ENCODE measurements at regions not wholly inside any gene's neighbourhood (a gene's known extent, or its start where the extent isn't known, plus 50 kb on each side); places are given as distances from the start of the nearest gene placed in this dataset.

DNA sequence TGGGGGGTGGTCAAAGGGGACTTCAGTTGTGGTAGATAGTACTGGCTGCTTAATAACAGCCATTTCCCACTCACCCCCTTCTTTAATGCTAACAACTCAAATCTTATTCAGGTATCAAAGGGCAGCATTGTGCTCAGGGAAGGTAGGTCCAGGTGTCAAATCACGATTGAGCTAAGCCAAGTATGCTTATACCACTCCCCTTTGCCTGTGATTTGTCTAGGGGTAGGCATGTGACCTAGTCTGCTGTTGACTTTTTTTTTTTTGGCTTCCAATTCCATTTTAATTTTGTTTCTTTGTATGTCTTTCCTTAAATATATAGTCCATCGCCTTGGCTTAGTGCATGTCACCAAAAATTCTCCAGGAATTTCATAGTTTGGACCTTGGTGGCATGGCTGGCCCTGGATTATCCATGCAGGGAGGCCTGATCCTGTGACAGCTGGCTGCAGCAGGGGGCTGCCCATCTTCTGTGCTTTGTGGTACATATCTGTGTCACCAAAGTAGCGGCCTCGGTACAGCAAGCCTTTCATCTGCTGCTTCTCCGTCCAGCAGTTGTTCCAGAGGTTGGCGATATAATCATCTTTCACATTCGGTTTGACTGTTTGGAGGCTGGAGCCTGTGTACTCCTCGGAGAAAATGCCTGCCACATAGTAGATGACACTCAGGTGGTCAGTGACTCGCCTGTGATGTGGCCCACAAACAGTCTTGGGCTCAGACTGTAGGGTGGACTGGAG, 68.1 kb upstream of the SPRED2 start:
- no peak for TF ChIP-seq POLR2A (IDR thresholded peaks at IDR 0.05; ENCODE audit: low read depth, low read length)
- FAIRE-seq (no peak), DNase-seq (ENCODE audit: insufficient read length, low spot score) (no peak)

DNA sequence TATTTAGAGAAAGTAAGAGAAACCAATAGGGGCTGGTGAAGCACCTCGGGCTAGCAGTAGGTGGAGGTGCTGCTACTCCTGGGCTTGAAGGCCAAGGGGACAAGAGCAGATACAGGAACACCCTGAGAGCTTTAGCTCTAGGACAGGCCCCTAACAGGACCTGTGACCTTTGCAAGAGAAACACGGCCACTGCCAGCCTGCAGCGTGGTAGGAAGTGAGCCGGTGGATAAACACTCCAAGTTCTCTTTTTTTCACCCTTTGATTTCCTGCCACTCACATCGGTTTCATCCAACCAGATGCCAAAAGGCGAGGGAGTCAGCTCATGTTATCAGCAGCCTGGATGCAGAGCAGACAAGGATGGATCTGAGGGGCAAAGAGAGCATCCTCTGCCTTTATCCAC, 66.8 kb upstream of the SPRED2 start:
- no peak for DNase-seq (ENCODE audit: insufficient read length, low spot score)
- no peak for FAIRE-seq
- no peak for TF ChIP-seq POLR2A (IDR thresholded peaks at IDR 0.05; ENCODE audit: low read depth, low read length)

DNA sequence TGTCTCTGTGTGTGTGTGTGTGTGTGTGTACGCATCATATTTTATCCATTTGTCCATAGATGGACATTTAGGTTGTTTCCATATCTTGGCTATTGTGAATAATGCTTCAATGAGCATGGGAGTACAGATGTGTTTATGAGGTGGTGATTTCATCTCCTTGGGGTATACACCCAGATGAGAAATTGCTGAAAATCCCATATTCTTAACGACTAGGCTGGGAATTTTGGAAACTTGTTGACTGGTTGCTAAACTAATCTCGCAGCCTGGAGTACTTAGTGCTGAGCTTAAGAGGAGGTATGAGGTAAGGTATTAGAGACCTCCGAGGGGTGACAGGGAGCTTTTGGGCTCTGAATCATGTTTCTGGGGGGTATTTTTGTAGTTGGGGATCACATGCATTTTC, 66.0 kb upstream of the SPRED2 start:
- no peak for DNase-seq (ENCODE audit: insufficient read length, low spot score)
- no peak for TF ChIP-seq POLR2A (IDR thresholded peaks at IDR 0.05; ENCODE audit: low read depth, low read length)
- no peak for FAIRE-seq

DNA sequence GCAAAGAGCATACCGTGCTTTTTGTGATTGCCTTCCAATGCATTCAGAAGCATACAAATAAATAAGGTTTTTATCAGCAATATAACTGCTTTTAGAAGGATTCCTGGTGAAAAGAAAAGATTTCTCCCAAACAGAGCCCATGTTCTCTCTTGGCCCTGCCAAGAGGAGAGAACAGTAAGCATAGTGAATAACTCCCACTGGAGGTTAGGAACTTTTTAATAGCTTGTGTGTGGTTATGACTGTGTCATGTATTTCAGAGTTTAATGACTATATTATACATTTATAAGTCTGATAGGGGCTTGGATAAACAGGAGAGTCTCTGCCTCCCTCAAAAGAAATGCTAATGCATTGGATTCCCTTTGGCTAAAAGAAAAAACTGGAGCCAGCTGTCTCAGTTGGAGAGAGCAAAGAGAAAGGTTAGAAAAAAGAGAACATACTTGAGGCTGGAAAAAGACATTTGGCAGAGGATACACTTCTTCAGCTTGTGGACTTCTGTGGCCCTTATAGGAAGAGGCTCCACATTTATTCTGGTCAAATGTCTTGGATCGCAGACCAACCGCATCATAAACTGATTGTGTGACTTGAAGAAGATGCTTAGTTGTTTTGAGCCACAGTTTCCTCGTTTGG, 63.0 kb upstream of the SPRED2 start:
- DNase-seq (ENCODE audit: insufficient read length, low spot score) (no peak), FAIRE-seq (no peak)
- no peak for TF ChIP-seq POLR2A (IDR thresholded peaks at IDR 0.05; ENCODE audit: low read depth, low read length)

DNA sequence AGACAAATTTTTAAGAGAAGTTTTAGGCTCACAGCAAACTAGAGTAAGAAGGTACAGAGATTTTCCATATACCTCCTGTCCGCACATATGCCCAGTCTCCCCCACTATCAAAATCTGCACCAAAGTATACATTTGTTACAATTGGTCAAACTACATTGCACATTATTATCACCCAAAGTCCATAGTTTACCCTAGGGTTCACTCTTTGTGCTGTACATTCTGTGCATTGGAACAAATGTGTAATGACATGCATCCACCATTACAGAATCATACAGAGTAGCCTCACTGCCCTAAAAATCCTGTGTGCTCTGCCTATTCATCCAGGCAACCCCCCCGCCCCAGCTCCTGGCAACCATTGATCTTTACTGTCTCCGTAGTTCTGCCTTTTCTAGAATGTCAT, 61.7 kb upstream of the SPRED2 start:
- DNase-seq (ENCODE audit: insufficient read length, low spot score) = no peak
- no peak for FAIRE-seq
- TF ChIP-seq POLR2A (IDR thresholded peaks at IDR 0.05; ENCODE audit: low read depth, low read length) = no peak

DNA sequence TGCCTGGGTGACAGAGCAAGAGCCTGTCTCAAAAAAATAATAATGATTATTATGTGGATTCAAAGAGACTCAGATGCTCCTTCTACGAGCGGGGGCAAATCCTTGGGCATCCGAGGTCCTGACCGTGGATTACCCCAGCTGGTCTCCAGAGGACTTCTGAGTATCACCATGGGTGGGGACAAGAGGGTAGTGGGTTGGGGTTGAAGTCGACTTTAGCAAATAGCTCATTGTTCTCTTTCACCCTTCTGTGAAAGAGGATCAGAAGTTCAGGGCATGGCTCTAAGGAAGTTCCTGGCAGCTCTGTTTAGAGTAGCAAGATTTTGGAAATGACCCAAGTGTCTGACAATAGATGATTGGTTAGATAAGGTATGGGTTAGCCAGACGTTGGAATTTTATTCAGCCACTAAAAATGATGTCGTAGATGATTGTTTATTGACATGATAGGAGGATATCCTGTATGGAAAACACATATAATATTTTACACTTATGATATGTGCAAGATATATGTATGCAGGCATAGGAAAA, 59.0 kb upstream of the SPRED2 start:
- no peak for TF ChIP-seq POLR2A (IDR thresholded peaks at IDR 0.05; ENCODE audit: low read depth, low read length)
- DNase-seq (ENCODE audit: insufficient read length, low spot score) (no peak), FAIRE-seq (no peak)

DNA sequence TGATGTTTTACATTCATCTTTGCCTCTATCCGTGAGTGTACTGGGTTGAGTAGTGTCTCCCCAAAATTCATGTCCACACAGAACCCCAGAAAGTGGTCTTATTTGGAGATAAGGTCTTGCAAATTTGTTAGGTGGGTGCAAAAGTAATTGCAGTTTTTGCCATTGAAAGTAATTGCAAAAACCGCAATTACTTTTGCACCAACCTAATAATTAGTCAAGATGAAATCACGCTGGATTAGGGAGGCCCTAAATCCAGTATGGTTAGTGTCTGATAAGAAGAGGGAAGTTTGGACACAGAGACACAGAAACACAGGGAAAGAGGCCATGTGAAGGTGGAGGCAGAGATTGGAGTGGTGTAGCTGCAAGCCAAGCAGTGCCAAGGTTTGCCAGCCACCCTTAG, 57.8 kb upstream of the SPRED2 start:
- FAIRE-seq (no peak), DNase-seq (ENCODE audit: insufficient read length, low spot score) (no peak)
- TF ChIP-seq POLR2A (IDR thresholded peaks at IDR 0.05; ENCODE audit: low read depth, low read length) = no peak

DNA sequence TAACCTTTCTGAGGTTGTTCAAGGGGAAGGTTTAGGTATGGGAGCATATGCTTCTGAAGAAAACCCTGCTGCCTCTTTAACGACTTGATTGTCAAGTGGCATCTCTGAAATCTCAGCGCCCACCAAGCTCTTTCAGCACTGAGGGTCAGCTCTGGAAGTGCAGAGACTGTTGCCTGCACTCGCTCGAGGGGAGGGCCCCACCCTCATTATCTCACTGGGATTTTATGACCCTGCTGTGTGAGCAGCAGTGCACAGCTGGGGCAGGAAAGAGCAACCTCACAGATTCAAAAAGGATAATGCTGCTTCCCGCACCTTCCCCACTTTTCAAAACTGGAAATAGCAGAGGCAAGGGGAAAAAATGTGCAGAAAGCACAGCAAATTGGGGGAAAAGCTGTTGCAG, 56.9 kb upstream of the SPRED2 start:
- DNase-seq (ENCODE audit: insufficient read length, low spot score) (no peak), FAIRE-seq (no peak)
- no peak for TF ChIP-seq POLR2A (IDR thresholded peaks at IDR 0.05; ENCODE audit: low read depth, low read length)

DNA sequence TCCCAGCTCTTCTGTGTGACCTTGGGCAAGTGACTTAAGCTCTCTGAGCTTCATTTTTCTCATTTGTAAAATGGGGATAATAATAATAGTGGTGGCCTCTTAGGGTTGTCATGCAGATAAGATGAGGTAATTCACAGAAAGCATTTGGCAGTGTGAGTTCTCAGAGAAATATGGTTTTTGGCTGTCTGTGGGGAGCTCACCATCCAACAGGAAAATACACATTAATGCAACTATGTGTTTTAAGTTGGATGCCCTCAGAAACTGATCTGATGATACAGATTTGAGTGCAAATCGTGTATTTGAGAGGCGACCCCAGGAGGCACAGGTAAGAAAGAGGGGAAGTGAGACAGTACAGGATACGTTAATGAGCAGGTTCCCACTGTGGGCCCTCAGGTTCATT, 56.1 kb upstream of the SPRED2 start:
- no peak for FAIRE-seq
- no peak for TF ChIP-seq POLR2A (IDR thresholded peaks at IDR 0.05; ENCODE audit: low read depth, low read length)
- no peak for DNase-seq (ENCODE audit: insufficient read length, low spot score)

DNA sequence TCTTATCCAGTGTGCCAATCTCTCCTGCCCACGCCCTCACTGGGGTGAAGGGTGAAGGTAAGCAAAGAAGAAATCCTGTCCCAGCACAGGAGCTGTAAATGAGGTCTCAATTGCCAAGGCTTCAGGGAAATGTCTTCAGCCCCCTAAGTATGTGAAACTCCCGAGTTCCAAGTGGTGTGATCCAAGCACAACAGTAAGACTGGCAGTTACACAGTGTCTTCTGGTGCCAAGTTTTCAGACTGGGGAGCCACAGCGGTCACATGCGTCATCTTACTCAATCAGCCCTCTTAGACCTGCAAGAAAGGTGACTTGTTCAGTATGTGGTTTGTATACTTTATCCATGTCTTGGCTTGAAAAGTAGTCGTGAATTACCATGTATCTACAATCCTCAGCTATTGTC, 55.0 kb upstream of the SPRED2 start:
- FAIRE-seq = no peak
- no peak for TF ChIP-seq POLR2A (IDR thresholded peaks at IDR 0.05; ENCODE audit: low read depth, low read length)
- no peak for DNase-seq (ENCODE audit: insufficient read length, low spot score)

DNA sequence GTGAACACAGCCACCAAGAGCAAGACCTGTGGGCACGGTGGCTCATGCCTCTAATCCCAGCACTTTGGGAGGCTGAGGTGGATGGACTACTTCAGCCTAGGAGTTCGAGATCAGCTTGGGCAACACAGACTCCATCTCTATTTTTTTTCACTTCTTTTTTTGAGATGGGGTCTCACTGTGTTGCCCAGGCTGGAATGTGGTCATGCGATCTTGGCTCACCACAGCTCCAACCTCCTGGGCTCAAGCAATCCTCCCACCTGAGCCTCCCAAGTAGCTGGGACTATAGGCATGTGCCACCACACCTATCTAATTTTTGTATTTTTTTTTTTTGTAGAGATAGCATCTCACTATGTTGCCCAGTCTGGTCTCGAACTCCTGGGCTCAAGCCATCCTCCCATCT, 54.4 kb upstream of the SPRED2 start:
- no peak for TF ChIP-seq POLR2A (IDR thresholded peaks at IDR 0.05; ENCODE audit: low read depth, low read length)
- FAIRE-seq (no peak), DNase-seq (ENCODE audit: insufficient read length, low spot score) (no peak)

DNA sequence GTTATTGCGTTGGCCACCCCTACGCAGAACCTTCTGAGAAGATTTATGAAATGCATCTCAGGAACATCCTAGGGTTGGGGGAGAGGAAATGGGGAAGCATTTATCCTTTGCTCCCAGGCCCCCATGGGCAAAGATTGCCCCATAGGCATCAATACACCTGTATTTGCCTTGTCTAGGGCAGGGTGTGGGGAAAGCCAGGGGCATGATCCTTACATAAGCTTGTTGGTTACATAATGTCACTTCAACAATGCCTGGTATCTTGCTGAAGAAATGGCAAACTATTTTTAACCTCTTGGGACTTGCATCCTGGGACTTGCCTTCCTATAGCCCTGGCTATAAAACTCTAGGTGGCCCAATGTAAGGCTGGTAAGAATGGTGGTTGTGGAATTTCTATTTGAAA, 53.9 kb upstream of the SPRED2 start:
- no peak for FAIRE-seq
- no peak for DNase-seq (ENCODE audit: insufficient read length, low spot score)
- no peak for TF ChIP-seq POLR2A (IDR thresholded peaks at IDR 0.05; ENCODE audit: low read depth, low read length)

DNA sequence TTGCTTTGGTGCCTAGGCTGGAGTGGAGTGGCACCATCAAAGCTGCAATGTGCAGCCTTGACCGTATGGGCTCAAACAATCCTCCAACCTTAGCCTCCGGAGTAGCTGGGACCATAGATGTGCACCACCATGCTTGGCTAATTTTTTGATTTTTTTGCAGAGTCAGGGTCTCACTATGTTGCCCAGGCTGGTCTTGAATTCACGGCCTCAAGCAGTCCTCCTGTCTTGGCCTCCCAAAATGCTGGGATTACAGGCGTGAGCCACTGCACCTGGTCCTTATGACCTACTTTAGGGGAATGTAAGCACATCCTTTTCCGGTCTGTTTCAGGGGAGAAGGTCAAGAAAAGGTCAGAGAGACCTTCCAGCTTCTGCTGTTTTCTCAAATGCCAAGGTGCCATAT, 53.4 kb upstream of the SPRED2 start:
- TF ChIP-seq POLR2A (IDR thresholded peaks at IDR 0.05; ENCODE audit: low read depth, low read length) = no peak
- FAIRE-seq (no peak), DNase-seq (ENCODE audit: insufficient read length, low spot score) (no peak)

DNA sequence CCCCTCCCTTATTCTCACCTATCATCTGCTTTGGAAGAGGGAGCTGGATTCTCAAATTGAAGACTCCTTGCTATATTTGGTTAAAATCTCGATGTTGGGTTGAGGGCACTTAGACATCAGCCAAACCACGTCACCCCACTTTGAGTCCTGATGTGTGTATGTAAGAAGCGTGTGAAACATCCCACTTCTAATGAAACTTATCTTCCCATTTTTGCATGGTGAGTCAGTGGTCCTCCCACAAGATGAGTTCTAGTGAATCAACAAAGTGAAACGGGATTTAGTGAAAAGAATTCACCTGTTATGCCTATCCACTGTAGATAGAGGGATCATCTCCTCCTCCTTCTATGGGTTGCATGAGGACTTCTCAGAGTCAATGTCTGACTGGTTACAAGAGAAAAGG, 51.4 kb upstream of the SPRED2 start:
- no peak for FAIRE-seq
- TF ChIP-seq POLR2A (IDR thresholded peaks at IDR 0.05; ENCODE audit: low read depth, low read length) = no peak
- DNase-seq (ENCODE audit: insufficient read length, low spot score) = no peak

DNA sequence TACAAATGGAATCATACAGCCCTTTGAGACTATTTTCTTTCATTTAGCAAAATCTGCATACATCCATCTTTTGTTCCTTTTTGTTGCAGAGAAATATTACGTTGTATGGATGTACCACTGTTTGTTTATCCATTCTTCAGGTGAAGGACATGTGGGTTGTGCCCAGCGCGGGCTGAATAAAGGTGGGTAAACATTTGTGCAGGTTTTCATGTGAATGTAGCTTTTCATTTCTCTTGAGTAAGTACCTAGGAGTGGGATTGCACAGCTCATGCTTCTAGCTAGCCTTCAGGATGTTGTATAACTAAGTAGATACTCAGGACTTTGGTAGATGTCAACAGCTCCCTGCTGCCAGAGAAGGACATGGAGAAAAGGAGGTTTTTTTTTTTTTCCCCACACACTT, 50.6 kb upstream of the SPRED2 start:
- FAIRE-seq = no peak
- no peak for TF ChIP-seq POLR2A (IDR thresholded peaks at IDR 0.05; ENCODE audit: low read depth, low read length)
- DNase-seq (ENCODE audit: insufficient read length, low spot score) = no peak
